HCT116 (cell line): ENCODE measurements at regions not wholly inside any gene's neighbourhood (a gene's known extent, or its start where the extent isn't known, plus 50 kb on each side); places are given as distances from the start of the nearest gene placed in this dataset.
"Not testable (repeated sequence)": the region's sequence is repeated elsewhere in the genome, so short reads cannot be mapped to it uniquely, and the experiment has no call there.

Source experiments
- ATAC-seq: fragments of 200-7000 bp; cut with Tn5 transposase; 2 replicates; pipeline ENCODE4 v1.9.1; 2020; ENCODE audit warnings: mild to moderate bottlenecking, moderate library complexity
- BruUV-seq: library from RNA; stranded (reverse); fragments of 400-500 nt; replicated peaks from 2 replicates; lab custom pipeline; 2021; lab: Mats Ljungman, UMichigan
- CTCF ChIA-PET: fragments of 300-600 bp; sonication (Branson Sonifier 250); formaldehyde crosslinking; loops from one replicate; lab custom pipeline; 2021; ENCODE audit warnings: antibody characterized with exemption; lab: Charles Lee
- POLR2A ChIA-PET: fragments of 300-600, 350-600 bp; sonication (Branson Sonifier 250); formaldehyde crosslinking; loops from one replicate; lab custom pipeline; 2021; ENCODE audit warnings: antibody characterized with exemption; lab: Charles Lee
- RAD21 ChIA-PET, 2 experiments: fragments of 300-600 bp; sonication (Branson Sonifier 250); formaldehyde crosslinking; loops; one replicate each; lab custom pipeline; 2023; ENCODE audit warnings: low total read pairs in 2 of 2; ENCODE audit not compliant: uncharacterized antibody in 2 of 2, unreplicated experiment in 2 of 2, low non-redundant PET in 1 of 2; lab: Charles Lee
- DNase-seq: peaks from one replicate; pipeline ENCODE4 v3.0.0-alpha.2; 2010; ENCODE audit warnings: low read depth, low spot score
- H2AFZ ChIP-seq: fragments of 200-600 bp; shearing (Covaris generic), sonication (generic); 2 replicates; pipeline ENCODE4 v1.6.1; 2017; ENCODE audit warnings: low read depth, mixed run types, mixed read lengths, antibody characterized with exemption, low read length; ENCODE audit not compliant: poor library complexity, severe bottlenecking
- H3K27ac ChIP-seq: 2 replicates; pipeline ENCODE4 v1.5.1; 2012; ENCODE audit warnings: low read depth, low read length
- H3K27me3 ChIP-seq: fragments of 200-600 bp; sonication (generic); 2 replicates; pipeline ENCODE4 v1.6.1; 2016; ENCODE audit warnings: mixed run types, low read length, mixed read lengths; ENCODE audit not compliant: insufficient read depth
- H3K36me3 ChIP-seq, 2 experiments: fragments of 200-500 bp in 1 of 2; fragments of 200-600 bp in 1 of 2; sonication (Bioruptor generic) in 1 of 2; sonication (generic) in 1 of 2; 2 replicates each; pipeline versions ENCODE4 v1.5.1 to v1.6.1; 2014 to 2016; ENCODE audit warnings: low read length in 2 of 2, inconsistent platforms in 1 of 2, mixed read lengths in 1 of 2, mixed run types in 1 of 2; ENCODE audit not compliant: insufficient read depth in 2 of 2, control insufficient read depth in 1 of 2
- H3K4me1 ChIP-seq, 2 experiments: fragments of 200-600 bp in 1 of 2; sonication (generic) in 1 of 2; 2 replicates each; pipeline versions ENCODE4 v1.5.1 to v1.6.1; 2012 to 2017; ENCODE audit warnings: low read length in 2 of 2, inconsistent platforms in 1 of 2, mild to moderate bottlenecking in 1 of 2, mixed read lengths in 1 of 2, mixed run types in 1 of 2, moderate library complexity in 1 of 2; ENCODE audit not compliant: insufficient read depth in 2 of 2, control insufficient read depth in 1 of 2
- H3K4me2 ChIP-seq: fragments of 200-600 bp; sonication (generic); 2 replicates; pipeline ENCODE4 v1.6.1; 2017; ENCODE audit warnings: mixed run types, low read length, mixed read lengths
- H3K4me3 ChIP-seq, 2 experiments: fragments of 200-600 bp in 1 of 2; sonication (generic) in 1 of 2; replicated peaks in 1 of 2; 2 replicates each; pipeline ENCODE4 v1.5.1; 2011 to 2016; ENCODE audit warnings: low read length in 2 of 2, control low read depth in 1 of 2, low read depth in 1 of 2, mild to moderate bottlenecking in 1 of 2, mixed read lengths in 1 of 2, mixed run types in 1 of 2
- H3K79me2 ChIP-seq: fragments of 200-600 bp; sonication (generic); 2 replicates; pipeline ENCODE4 v1.6.1; 2017; ENCODE audit warnings: mild to moderate bottlenecking, mixed run types, low read length, moderate library complexity, mixed read lengths; ENCODE audit not compliant: insufficient read depth
- H3K9ac ChIP-seq: fragments of 200-600 bp; sonication (generic); 2 replicates; pipeline ENCODE4 v1.6.1; 2016; ENCODE audit warnings: low read length, mixed read lengths
- H3K9me2 ChIP-seq: fragments of 200-600 bp; sonication (generic), shearing (Covaris generic); 2 replicates; pipeline ENCODE4 v1.6.1; 2017; ENCODE audit warnings: mixed run types, mild to moderate bottlenecking, moderate library complexity; ENCODE audit not compliant: insufficient read depth
- H3K9me3 ChIP-seq, 2 experiments: fragments of 200-500 bp in 1 of 2; fragments of 200-600 bp in 1 of 2; sonication (Bioruptor generic) in 1 of 2; sonication (generic) in 1 of 2; 2 replicates each; pipeline ENCODE4 v1.6.1; 2014 to 2017; ENCODE audit warnings: low read length in 2 of 2, mixed read lengths in 2 of 2, inconsistent platforms in 1 of 2, low read depth in 1 of 2, mild to moderate bottlenecking in 1 of 2, mixed run types in 1 of 2, moderate library complexity in 1 of 2; ENCODE audit not compliant: control insufficient read depth in 1 of 2, insufficient read depth in 1 of 2
- H4K20me1 ChIP-seq: fragments of 200-600 bp; sonication (generic), shearing (Covaris generic); 2 replicates; pipeline ENCODE4 v1.6.1; 2017; ENCODE audit warnings: mixed run types, mild to moderate bottlenecking, moderate library complexity; ENCODE audit not compliant: insufficient read depth
- CBX3 ChIP-seq: IDR thresholded peaks from 2 replicates; pipeline ENCODE4 v1.6.1; 2012; ENCODE audit warnings: low read depth
- CTCF ChIP-seq, 3 experiments: fragments of 200-600 bp in 1 of 3; sonication (generic) in 1 of 3; IDR thresholded peaks in 2 of 3; conservative IDR thresholded peaks in 1 of 3; 2 replicates each; pipeline ENCODE4 v1.5.1; 2012 to 2017; ENCODE audit warnings: low read depth in 2 of 3, low read length in 2 of 3, antibody characterized with exemption in 1 of 3, borderline replicate concordance in 1 of 3, control low read depth in 1 of 3, mild to moderate bottlenecking in 1 of 3, mixed read lengths in 1 of 3, mixed run types in 1 of 3, moderate library complexity in 1 of 3; ENCODE audit not compliant: insufficient read depth in 1 of 3
- EGR1 ChIP-seq: IDR thresholded peaks from 2 replicates; pipeline ENCODE4 v1.6.1; 2012; ENCODE audit warnings: low read depth
- EZH2 ChIP-seq: fragments of 200-600 bp; sonication (generic); IDR thresholded peaks from 2 replicates; pipeline ENCODE4 v1.6.1; 2017; ENCODE audit warnings: antibody characterized with exemption, mixed run types
- EZH2phosphoT487 ChIP-seq: fragments of 200-600 bp; IDR thresholded peaks from 2 replicates; pipeline ENCODE4 v1.6.1; 2018; ENCODE audit warnings: antibody characterized with exemption, borderline replicate concordance
- FOSL1 ChIP-seq: IDR thresholded peaks from 2 replicates; pipeline ENCODE4 v1.6.1; 2012; ENCODE audit warnings: low read depth
- MAX ChIP-seq: IDR thresholded peaks from 2 replicates; pipeline ENCODE4 v1.6.1; 2012
- POLR2A ChIP-seq: IDR thresholded peaks from 2 replicates; pipeline ENCODE4 v1.7.0; 2011; ENCODE audit warnings: borderline replicate concordance; ENCODE audit not compliant: insufficient read depth, insufficient read length; ENCODE audit errors: extremely low read depth
- POLR2AphosphoS5 ChIP-seq: IDR thresholded peaks from 2 replicates; pipeline ENCODE4 v1.6.1; 2011; ENCODE audit warnings: mild to moderate bottlenecking, low read depth, low read length, moderate library complexity
- RAD21 ChIP-seq: IDR thresholded peaks from 2 replicates; pipeline ENCODE4 v1.6.1; 2012; ENCODE audit warnings: low read depth, mild to moderate bottlenecking
- TCF7L2 ChIP-seq: IDR thresholded peaks from 2 replicates; pipeline ENCODE4 v1.7.0; 2011; ENCODE audit warnings: borderline replicate concordance, inconsistent platforms; ENCODE audit not compliant: insufficient read depth, insufficient read length; ENCODE audit errors: extremely low read depth
- intact Hi-C: fragments of 100-400 bp; cut with micrococcal nuclease; formaldehyde crosslinking; loops from 2 replicates; pipeline ENCODE4 v1.10.0; 2022
- TF ChIP-seq, protein P1 (sequence below): IDR thresholded peaks from 2 replicates; pipeline ENCODE4 v1.6.1; 2012
- TF ChIP-seq, protein P2 (sequence below): IDR thresholded peaks from 2 replicates; pipeline ENCODE4 v1.6.1; 2011; ENCODE audit warnings: mild to moderate bottlenecking, low read length, moderate library complexity; ENCODE audit not compliant: insufficient replicate concordance; ENCODE audit errors: extremely low read depth

DNA sequence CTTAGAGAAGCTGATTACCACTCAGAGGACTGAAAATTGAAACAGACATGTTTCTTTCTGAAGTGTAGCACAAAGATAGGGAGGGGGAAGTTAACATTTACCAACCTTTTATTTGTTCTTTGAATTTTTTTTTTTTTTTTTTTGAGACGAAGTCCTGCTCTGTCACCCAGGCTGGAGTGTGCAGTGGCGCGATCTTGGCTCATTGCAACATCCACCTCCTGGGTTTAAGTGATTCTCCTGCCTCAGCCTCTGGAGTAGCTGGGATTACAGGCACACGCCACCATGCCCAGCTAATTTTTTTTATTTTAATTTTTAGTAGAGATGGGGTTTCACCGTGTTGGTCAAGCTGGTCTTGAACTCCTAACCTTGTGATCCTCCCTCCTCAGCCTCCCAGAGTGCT is 87.8 kb upstream of the AKAP13 start:
- H3K9ac ChIP-seq, H2AFZ ChIP-seq, H4K20me1 ChIP-seq, DNase-seq, RAD21 ChIA-PET, BruUV-seq, H3K9me2 ChIP-seq, H3K36me3 ChIP-seq, H3K27me3 ChIP-seq, H3K27ac ChIP-seq, intact Hi-C loops, H3K4me3 ChIP-seq, ATAC-seq, H3K4me2 ChIP-seq, H3K9me3 ChIP-seq, H3K79me2 ChIP-seq: not testable (repeated sequence)
- H3K4me1 ChIP-seq: peaks cover 0 to 13% of the 10 kb centered on the region in 2 experiments; a peak in 1 of 4 replicates
- POLR2A ChIA-PET: interaction anchor here (0.7 kb wide), 1 partner anchor 307 kb away, joined by 3 read pairs; no protein-coding TSS in a partner anchor
- CTCF ChIA-PET: interaction anchor here (0.7 kb wide), 1 partner anchor 173 kb away, joined by 3 read pairs; no protein-coding TSS in a partner anchor

DNA sequence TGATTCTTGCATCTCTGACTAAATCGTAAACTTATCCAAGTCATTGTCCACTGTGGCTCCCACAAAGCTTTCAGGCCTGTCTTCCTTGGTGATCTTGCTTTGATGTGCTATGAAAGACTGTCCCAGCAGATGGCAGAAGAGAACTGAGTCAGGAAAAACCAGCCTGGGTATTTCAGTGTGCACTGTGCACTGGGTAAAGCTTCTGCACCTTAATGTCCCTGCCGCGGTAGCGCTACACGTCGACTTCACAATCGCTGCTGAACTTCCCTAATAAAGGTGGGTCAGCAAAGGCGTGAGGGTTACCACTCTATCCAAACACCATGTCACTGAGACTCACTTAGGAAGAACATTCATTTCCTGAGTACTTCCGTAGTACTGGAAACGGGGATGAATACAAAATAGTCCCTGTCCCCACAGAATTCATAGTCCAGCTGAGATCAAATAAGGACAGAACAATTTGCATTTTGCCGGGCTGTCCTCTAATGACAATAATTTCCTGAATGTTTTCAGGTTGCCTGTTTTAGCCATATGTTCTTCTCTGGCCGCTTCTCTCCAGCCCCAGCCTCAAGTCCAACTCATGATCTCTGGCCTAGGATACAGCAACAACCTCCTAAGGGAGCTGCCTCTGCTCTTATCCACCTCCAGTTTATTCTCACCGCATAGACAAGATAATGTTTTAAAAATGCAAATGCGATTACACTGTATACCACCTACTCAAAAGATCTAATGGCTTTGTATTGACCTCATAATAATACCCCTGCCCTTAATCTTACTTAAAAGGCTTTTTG is 83.6 kb upstream of the AKAP13 start:
- Histone ChIP-seq H3K4me1 (peaks cover 0 to 7% of the 10 kb centered on the region in 2 experiments; a peak in 1 of 4 replicates), H3K4me3 (peak overlapping the region; percentile 21 to 44; a peak in 3 of 4 replicates), H3K27ac (no peak overlapping the region), H3K9me3 (no peaks in the 10 kb centered on the region), H4K20me1 (no peaks in the 10 kb centered on the region), H2AFZ (peak overlapping the region; percentile 97), H3K4me2 (peak overlapping the region; percentile 76), H3K36me3 (no peaks in the 10 kb centered on the region), H3K79me2 (no peaks in the 10 kb centered on the region), H3K9me2 (no peaks in the 10 kb centered on the region), H3K27me3 (no peaks in the 10 kb centered on the region), H3K9ac (no peak overlapping the region)
- CTCF ChIA-PET: interaction anchor here (0.7 to 2.2 kb wide), 16 partner anchors 8 to 709 kb away, joined by 3 to 33 read pairs (median 4); no protein-coding TSS in a partner anchor
- RAD21 ChIA-PET: interaction anchor here (0.6 to 1.6 kb wide), 13 partner anchors 16 to 550 kb away, joined by 3 to 14 read pairs (median 3); no protein-coding TSS in a partner anchor
- no TSS peak for BruUV-seq
- intact Hi-C loops: loop anchor here (1.0 to 2.0 kb wide), 3 partner anchors 117 to 534 kb away; no protein-coding TSS in a partner anchor
- POLR2A ChIA-PET: interaction anchor here (1.0 to 1.2 kb wide), 2 partner anchors 19 to 107 kb away, joined by 3 read pairs; no protein-coding TSS in a partner anchor
- DNase-seq (peak; percentile 77), ATAC-seq (peak; percentile 98)
- TF ChIP-seq CBX3 (peak; percentile 57; the same call in 1 of the 2 replicates), POLR2AphosphoS5 (no peak), EZH2 (no peak), EZH2phosphoT487 (no peak), CTCF (IDR thresholded peaks at IDR 0.05 in 2 of 3, conservative IDR thresholded peaks at IDR 0.05 in 1 of 3; ENCODE audit: borderline replicate concordance in 1 of 3, insufficient read depth in 1 of 3, low read depth in 2 of 3, low read length in 2 of 3) (peak; percentile 79 to 82 (median 82); a peak in 5 of 6 replicates), RAD21 (peak; percentile 97), TCF7L2 (peak; percentile 72), EGR1 (no peak), FOSL1 (no peak), POLR2A (no peak), MAX (no peak)
- TF ChIP-seq, protein P1, sequence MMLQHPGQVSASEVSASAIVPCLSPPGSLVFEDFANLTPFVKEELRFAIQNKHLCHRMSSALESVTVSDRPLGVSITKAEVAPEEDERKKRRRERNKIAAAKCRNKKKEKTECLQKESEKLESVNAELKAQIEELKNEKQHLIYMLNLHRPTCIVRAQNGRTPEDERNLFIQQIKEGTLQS: no peak
- TF ChIP-seq, protein P2, sequence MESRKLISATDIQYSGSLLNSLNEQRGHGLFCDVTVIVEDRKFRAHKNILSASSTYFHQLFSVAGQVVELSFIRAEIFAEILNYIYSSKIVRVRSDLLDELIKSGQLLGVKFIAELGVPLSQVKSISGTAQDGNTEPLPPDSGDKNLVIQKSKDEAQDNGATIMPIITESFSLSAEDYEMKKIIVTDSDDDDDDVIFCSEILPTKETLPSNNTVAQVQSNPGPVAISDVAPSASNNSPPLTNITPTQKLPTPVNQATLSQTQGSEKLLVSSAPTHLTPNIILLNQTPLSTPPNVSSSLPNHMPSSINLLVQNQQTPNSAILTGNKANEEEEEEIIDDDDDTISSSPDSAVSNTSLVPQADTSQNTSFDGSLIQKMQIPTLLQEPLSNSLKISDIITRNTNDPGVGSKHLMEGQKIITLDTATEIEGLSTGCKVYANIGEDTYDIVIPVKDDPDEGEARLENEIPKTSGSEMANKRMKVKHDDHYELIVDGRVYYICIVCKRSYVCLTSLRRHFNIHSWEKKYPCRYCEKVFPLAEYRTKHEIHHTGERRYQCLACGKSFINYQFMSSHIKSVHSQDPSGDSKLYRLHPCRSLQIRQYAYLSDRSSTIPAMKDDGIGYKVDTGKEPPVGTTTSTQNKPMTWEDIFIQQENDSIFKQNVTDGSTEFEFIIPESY: no peak
